Adipocyte (in vitro differentiated cells): ENCODE measurements at regions not wholly inside any gene's neighbourhood (a gene's known extent, or its start where the extent isn't known, plus 50 kb on each side); places are given as distances from the start of the nearest gene placed in this dataset.
A peak's percentile ranks its signal among the peaks of the same experiment; 100 is the strongest.
"Not testable (repeated sequence)": the region's sequence is repeated elsewhere in the genome, so short reads cannot be mapped to it uniquely, and the experiment has no call there.

Source experiments
- DNase-seq: peaks from one replicate; pipeline ENCODE4 v3.0.0-alpha.2; 2015; ENCODE audit warnings: low read depth
- H3K27me3 ChIP-seq: replicated peaks from 2 replicates; pipeline ENCODE4 v1.7.0; 2013; ENCODE audit warnings: mild to moderate bottlenecking, low read length, moderate library complexity; ENCODE audit not compliant: control insufficient read depth, insufficient read depth
- H3K36me3 ChIP-seq: 2 replicates; pipeline ENCODE4 v1.7.0; 2013; ENCODE audit warnings: low read length, mild to moderate bottlenecking, moderate library complexity; ENCODE audit not compliant: control insufficient read depth, insufficient read depth, severe bottlenecking
- H3K4me1 ChIP-seq: 2 replicates; pipeline ENCODE4 v1.7.0; 2013; ENCODE audit warnings: mild to moderate bottlenecking, low read length, moderate library complexity; ENCODE audit not compliant: control insufficient read depth, insufficient read depth
- H3K4me3 ChIP-seq: 2 replicates; pipeline ENCODE4 v1.7.0; 2013; ENCODE audit warnings: mild to moderate bottlenecking, low read length, moderate library complexity
- H3K9ac ChIP-seq: 2 replicates; pipeline ENCODE4 v1.7.0; 2013; ENCODE audit warnings: mild to moderate bottlenecking, low read length, moderate library complexity
- H3K9me3 ChIP-seq: 2 replicates; pipeline ENCODE4 v1.7.0; 2013; ENCODE audit warnings: mild to moderate bottlenecking, low read length, moderate library complexity; ENCODE audit not compliant: control insufficient read depth

DNA sequence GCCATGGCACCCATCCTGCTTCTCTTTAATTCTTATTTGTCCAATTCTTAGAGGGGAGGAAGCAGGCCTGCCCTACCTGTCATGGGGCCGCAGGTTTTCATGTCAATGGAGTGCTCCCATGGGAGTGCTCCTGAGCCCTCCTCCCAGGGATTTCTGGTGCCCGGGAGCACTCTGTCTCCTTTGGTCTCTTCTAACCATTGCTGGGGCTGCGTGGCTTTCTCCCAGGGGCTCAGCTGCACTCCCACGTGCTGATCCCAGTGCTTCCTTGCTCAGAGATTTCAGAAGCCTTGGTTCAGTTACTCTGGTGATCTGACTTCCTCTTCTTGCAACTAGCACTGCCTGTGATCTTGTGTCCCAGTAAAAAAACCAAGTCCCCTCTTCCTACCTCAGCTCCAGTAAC, 68.0 kb upstream of the ARL8B start:
- H3K36me3 ChIP-seq: no peaks in the 10 kb centered on the region
- no peak overlapping the region for H3K9ac ChIP-seq
- H3K27me3 ChIP-seq: no peaks in the 10 kb centered on the region
- no peaks in the 10 kb centered on the region for H3K9me3 ChIP-seq
- no peak overlapping the region for H3K4me3 ChIP-seq
- DNase-seq: no peak
- peaks cover 30% of the 10 kb centered on the region for H3K4me1 ChIP-seq

DNA sequence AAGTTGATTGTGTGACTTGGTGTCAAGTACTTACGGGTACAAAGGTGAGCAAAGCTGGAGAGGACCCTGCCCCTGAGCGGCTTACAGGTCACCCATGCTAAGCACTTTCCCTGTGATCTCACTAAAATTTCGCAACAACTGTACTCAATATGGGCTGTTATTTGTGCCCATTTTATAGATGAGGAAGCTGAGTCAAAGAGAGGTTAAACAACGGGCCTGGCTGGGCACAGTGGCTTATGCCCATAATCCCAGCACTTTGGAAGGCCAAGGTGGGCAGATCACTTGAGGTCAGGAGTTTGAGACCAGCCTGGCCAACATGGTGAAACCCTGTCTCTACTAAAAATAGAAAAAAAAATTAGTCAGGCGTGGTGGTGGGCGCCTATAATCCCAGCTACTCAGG, 67.5 kb upstream of the ARL8B start:
- not testable (repeated sequence) for H3K27me3 ChIP-seq, H3K4me3 ChIP-seq, H3K9ac ChIP-seq, DNase-seq, H3K36me3 ChIP-seq, H3K9me3 ChIP-seq
- H3K4me1 ChIP-seq: peaks cover 30% of the 10 kb centered on the region

DNA sequence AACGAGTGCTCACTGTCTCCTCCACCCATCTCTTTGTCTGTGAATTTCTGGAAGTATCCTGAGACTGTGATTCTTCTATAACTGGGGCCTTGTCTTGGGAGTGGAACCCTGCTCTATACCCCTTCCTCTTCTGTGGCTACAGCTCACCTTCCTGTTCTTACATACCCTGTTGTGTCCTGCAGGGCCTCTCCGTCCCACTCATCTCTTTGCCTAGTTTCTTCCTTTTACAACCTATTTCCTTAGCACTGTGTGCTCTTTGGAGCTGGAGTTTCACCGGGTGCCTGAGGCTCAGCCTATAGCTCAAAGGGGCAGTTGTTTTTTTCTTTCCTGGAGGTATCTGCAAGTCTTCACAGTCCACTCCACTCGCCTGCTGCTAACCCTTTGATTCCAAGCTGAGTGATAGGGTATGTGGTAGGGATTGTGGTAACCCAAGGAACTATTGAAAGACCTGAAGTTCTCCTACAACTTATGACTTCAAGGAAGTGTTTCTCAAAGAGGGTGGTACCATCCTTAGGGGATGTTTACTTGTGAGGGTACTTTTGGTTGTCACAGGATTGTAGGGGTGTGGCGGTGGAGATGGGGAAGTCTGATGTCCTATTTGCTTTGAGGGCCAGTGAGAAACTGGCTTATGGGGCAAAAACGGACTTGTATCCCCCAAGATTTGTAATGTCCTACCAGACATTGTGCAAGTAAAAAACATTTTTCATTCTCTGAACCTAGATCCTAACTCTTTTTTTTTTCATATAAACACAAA, 66.6 kb upstream of the ARL8B start:
- DNase-seq: no peak
- H3K4me1 ChIP-seq: peaks cover 30% of the 10 kb centered on the region
- H3K36me3 ChIP-seq: no peaks in the 10 kb centered on the region
- H3K4me3 ChIP-seq: no peak overlapping the region
- H3K27me3 ChIP-seq: no peaks in the 10 kb centered on the region
- H3K9ac ChIP-seq: no peak overlapping the region
- H3K9me3 ChIP-seq: no peaks in the 10 kb centered on the region

DNA sequence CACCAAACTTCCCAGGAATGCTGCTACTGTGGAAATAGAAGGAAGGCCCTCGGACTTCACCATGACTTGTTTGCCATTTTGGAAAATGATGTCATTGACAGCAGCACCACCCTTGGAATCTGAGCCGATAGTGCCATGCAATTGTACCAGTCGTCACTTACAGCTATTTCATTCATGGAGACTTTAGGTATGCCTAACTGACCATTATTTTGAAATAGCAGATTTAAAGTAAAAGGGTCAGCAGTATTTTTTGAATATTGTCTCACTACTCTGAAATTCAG, 66.0 kb upstream of the ARL8B start:
- Histone ChIP-seq H3K4me1 (peaks cover 30% of the 10 kb centered on the region), H3K4me3 (no peak overlapping the region), H3K36me3 (no peaks in the 10 kb centered on the region), H3K27me3 (no peaks in the 10 kb centered on the region), H3K9ac (no peak overlapping the region), H3K9me3 (no peaks in the 10 kb centered on the region)
- DNase-seq: peak; percentile 30

DNA sequence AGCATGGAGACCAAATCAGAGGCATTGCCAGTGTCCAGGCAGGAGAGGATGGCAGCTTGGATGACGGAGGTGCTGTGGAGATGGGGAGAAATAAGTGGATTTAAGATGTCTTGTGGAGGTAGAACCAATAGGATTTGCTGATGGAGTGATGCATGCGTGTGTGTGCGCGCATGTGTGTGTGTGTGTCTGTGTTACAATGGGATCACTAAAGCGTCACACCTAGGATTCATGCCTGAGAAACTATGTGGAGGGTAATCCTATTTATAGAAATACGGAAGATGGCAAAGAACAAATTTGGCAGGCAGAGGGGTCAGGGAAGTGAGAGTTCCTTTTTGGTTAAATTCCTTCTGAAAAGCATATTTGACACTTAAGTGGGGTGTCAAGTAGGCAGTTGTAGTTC, 64.8 kb upstream of the ARL8B start:
- no peaks in the 10 kb centered on the region for H3K36me3 ChIP-seq
- H3K9ac ChIP-seq: no peak overlapping the region
- no peak overlapping the region for H3K4me3 ChIP-seq
- peaks cover 30% of the 10 kb centered on the region for H3K4me1 ChIP-seq
- peaks cover 7% of the 10 kb centered on the region for H3K27me3 ChIP-seq
- no peak for DNase-seq
- no peaks in the 10 kb centered on the region for H3K9me3 ChIP-seq

DNA sequence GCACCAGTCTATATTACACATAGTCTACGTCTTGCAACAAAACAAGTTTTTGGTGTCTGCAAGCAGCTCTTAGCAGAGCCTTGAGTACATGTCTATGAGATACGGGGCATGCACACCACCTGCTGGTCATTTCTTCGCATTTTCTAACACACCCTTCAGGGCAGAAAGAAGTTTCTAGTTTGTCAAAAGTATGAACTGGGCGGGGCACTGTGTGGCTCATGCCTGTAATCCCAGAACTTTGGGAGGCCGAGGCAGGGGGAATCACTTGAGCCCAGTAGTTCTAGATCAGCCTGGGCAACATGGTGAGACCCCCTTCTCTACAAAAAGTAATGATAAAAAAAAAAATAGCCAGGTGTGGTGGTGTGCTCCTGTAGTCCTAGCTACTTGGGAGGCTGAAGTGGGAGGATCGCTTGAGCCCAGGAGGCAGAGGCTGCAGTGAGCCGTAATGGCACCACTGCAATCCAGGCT, 64.2 kb upstream of the ARL8B start:
- peak; percentile 86 for DNase-seq

DNA sequence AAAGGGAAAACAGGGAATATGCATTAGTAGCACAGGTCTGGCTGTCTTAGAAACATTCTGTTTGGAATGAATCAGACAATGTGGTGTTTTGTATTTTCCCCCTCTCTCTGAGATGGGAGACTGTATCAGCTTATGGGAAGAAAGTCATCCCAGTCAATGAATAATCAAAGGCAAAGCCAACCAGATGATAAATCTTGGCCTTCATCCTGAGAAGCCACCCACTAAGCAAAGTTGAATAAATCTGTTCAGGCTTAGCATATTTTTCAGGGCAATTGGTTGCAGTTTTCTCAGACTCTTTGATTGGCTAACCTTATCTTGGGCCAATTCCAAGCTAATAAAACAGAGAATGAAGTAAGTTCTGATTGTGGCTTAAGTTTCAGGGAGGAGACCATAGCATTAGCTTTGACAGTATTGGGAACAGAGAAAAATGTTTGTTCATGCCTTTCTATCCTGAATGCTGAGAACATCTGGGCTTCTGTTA, 63.6 kb upstream of the ARL8B start:
- Histone ChIP-seq H3K36me3 (no peaks in the 10 kb centered on the region), H3K9ac (no peak overlapping the region), H3K27me3 (peaks cover 7% of the 10 kb centered on the region), H3K4me3 (no peak overlapping the region), H3K9me3 (no peaks in the 10 kb centered on the region), H3K4me1 (peaks cover 20% of the 10 kb centered on the region)
- peak; percentile 70 for DNase-seq

More for the DNA sequence above, 64.2 kb upstream of the ARL8B start:
- Histone ChIP-seq H3K9me3 (no peaks in the 10 kb centered on the region), H3K27me3 (peaks cover 7% of the 10 kb centered on the region), H3K9ac (no peak overlapping the region), H3K4me3 (no peak overlapping the region), H3K36me3 (no peaks in the 10 kb centered on the region), H3K4me1 (peaks cover 25% of the 10 kb centered on the region)

DNA sequence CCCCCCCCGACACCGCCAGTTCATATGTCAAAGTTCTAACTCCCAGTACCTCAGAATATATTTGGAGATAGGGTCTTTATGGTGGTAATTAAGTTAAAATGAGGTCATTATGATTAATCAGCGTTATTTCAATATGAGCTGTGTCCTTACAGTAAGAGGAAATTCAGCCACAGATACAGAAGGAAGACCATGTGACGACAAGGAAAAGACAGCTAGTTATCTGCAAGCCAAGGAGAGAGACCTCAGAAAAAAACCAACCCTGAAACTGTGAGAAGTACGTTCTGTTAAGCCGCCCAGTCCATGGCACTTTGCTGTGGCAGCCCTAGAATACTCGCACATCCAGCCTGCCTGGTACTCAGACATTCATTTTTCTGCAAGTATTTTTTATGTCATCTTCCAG, 62.3 kb upstream of the ARL8B start:
- no peak overlapping the region for H3K9ac ChIP-seq
- no peak for DNase-seq
- H3K27me3 ChIP-seq: peaks cover 7% of the 10 kb centered on the region
- no peaks in the 10 kb centered on the region for H3K36me3 ChIP-seq
- peaks cover 16% of the 10 kb centered on the region for H3K4me1 ChIP-seq
- no peaks in the 10 kb centered on the region for H3K9me3 ChIP-seq
- H3K4me3 ChIP-seq: no peak overlapping the region

DNA sequence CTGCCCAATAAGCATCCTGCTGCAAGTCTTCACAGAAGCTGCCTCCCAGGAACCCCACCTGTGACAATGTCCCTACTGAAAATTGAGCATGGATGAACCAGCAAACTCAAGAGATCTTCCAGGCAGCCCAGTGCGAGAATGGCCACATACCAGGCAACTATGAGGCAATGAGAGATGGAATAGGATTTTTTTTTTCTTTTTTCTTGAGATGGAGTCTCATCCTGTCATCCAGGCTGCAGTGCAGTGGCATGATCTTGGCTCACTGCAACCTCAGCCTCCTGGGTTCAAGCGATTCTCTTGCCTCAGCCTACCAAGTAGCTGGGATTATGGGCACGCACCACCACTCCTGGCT, 60.9 kb upstream of the ARL8B start:
- peaks cover 10% of the 10 kb centered on the region for H3K27me3 ChIP-seq
- H3K9me3 ChIP-seq: no peaks in the 10 kb centered on the region
- no peak overlapping the region for H3K4me3 ChIP-seq
- no peak overlapping the region for H3K9ac ChIP-seq
- H3K4me1 ChIP-seq: peaks cover 16% of the 10 kb centered on the region
- DNase-seq: no peak
- H3K36me3 ChIP-seq: no peaks in the 10 kb centered on the region

DNA sequence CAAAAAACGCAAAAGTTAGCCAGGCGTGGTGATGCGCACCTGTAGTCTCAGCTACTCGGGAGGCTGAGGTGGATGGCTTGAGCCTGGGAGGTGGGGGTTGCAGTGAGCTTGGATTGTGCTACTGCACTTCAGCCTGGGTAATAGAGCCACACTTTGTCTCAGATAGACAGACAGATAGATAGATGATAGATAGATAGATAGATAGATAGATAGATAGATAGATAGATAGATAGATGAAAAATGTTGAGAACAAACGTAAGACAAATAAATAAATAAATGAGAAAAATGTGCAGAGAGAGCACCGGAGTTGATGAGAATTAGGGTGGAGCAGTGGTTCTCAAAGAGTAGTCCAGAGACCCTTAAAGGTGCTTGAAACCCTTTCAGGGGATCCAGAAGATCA, 58.4 kb upstream of the ARL8B start:
- Histone ChIP-seq H3K27me3 (peaks cover 13% of the 10 kb centered on the region), H3K4me3 (no peak overlapping the region), H3K9me3 (no peaks in the 10 kb centered on the region), H3K9ac (no peak overlapping the region), H3K4me1 (peaks cover 3% of the 10 kb centered on the region), H3K36me3 (no peaks in the 10 kb centered on the region)
- DNase-seq: no peak

DNA sequence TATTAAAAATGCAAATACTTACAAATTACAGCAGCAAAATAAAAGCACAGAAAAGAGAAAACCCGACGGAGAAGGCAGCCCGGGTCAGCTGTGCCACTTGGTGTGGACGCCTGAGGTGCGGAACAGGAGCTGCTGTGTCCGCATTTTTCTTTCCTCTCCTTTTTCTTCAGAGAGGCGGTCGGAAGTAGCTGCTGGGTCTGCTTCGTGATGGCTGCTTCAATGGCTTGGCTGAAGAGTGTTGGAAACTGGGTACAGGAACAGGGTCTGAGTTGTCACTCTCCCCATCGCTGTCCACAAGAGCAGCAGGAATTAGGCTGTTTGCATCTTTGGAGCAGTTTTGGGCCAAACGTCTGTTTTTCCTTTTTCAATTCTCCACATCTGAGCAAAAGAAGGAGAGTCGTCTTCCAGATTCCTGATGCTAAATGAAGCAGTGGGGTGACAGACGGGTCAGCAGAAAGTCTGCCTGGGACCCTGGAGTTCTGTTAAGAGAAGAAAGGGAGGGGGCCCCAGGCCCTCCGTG, 53.5 kb upstream of the ARL8B start:
- no peaks in the 10 kb centered on the region for H3K36me3 ChIP-seq
- no peaks in the 10 kb centered on the region for H3K9me3 ChIP-seq
- no peak for DNase-seq

DNA sequence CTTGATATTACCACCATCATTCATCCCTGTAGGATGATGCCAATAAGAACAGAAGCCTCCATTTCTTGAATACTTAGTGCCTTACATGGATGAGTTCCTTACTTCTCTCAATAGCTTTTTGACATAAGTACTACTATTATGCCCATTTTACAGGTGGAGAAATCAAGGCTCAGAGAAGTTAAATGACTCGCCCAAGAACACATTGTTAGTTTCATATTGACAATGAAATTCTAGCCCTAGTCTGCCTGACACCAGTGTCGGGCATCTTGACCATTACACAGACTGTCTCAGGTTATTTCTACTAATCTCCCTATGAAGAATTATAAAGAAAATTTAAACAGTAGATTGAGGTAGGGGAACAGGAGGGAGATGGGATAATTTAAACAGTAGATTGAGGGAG, 52.5 kb upstream of the ARL8B start:
- Histone ChIP-seq H3K36me3 (no peaks in the 10 kb centered on the region), H3K27me3 (peaks cover 14% of the 10 kb centered on the region), H3K9ac (no peak overlapping the region), H3K4me3 (no peak overlapping the region), H3K4me1 (peaks cover 21% of the 10 kb centered on the region), H3K9me3 (no peaks in the 10 kb centered on the region)
- no peak for DNase-seq

More for the DNA sequence above, 53.5 kb upstream of the ARL8B start:
- Histone ChIP-seq H3K4me3 (no peak overlapping the region), H3K4me1 (peaks cover 21% of the 10 kb centered on the region), H3K9ac (no peak overlapping the region), H3K27me3 (peaks cover 14% of the 10 kb centered on the region)
